ENCODE measurements at regions not wholly inside any gene's neighbourhood (a gene's known extent, or its start where the extent isn't known, plus 50 kb on each side); places are given as distances from the start of the nearest gene placed in this dataset.
A peak's percentile ranks its signal among the peaks of the same experiment; 100 is the strongest.

GRCh38 chr3:30263238-30263924, 343.0 kb upstream of the TGFBR2 start:
- no TSS peak for BruUV-seq (replicated peaks)
- H2BK120ac ChIP-seq (ENCODE audit: low read depth, low read length), result peak overlapping the region; percentile 70; the same call in 1 of the 2 replicates
- H2AFZ ChIP-seq (replicated peaks; ENCODE audit: low read length, poor library complexity), result peak overlapping the region; percentile 87
- H4K91ac ChIP-seq (ENCODE audit: insufficient read depth, low read depth, low read length), result peak overlapping the region; percentile 41; the same call in 1 of the 2 replicates
- ChIA-PET CTCF (no interaction called here), POLR2A (ENCODE audit: unreplicated experiment) (no interaction called here)
- no peaks in the 10 kb centered on the region for H4K20me1 ChIP-seq (ENCODE audit: insufficient read depth, low read length)
- TF ChIP-seq NFE2L2 (IDR thresholded peaks at IDR 0.05; ENCODE audit: low read depth, low read length) (no peak), USF2 (IDR thresholded peaks at IDR 0.05; ENCODE audit: low read depth, low read length) (no peak), RFX5 (IDR thresholded peaks at IDR 0.05; ENCODE audit: low read depth, low read length) (no peak), MAFK (IDR thresholded peaks at IDR 0.05; ENCODE audit: low read depth, low read length) (no peak), MAZ (IDR thresholded peaks at IDR 0.05; ENCODE audit: borderline replicate concordance, low read depth, low read length) (no peak), SMC3 (IDR thresholded peaks at IDR 0.05; ENCODE audit: low read depth, low read length) (no peak), CTCF (conservative IDR thresholded peaks at IDR 0.05; ENCODE audit: low read depth, low read length) (no peak), POLR2A (IDR thresholded peaks at IDR 0.05; ENCODE audit: low read depth, low read length) (no peak), ELK1 (IDR thresholded peaks at IDR 0.05; ENCODE audit: borderline replicate concordance, low read depth, low read length) (no peak), MXI1 (IDR thresholded peaks at IDR 0.05; ENCODE audit: borderline replicate concordance, low read depth, low read length) (no peak)
- WGBS, 2 experiments (ENCODE audit: extremely low coverage in 2 of 2, insufficient read length in 1 of 2), result 90% methylated on average over 3 of the region's 5 CpGs; no CpG with 5 or more reads in 1 of the 2 experiments
- H3K9me1 ChIP-seq (ENCODE audit: insufficient read depth, low read length), result peaks cover 4% of the 10 kb centered on the region; the same call in 1 of the 2 replicates
- no peaks in the 10 kb centered on the region for H3K27me3 ChIP-seq (ENCODE audit: control insufficient read depth, insufficient read depth, low read length)
- H3K4me2 ChIP-seq (ENCODE audit: low read depth, low read length), result no peak overlapping the region
- no peak overlapping the region for H3K23ac ChIP-seq (ENCODE audit: low read depth, low read length)
- DNase-seq, result no peak
- 0 out of 2 replicates have a peak, but pooled peaks cover 2% of the 10 kb centered on the region for H3K9me3 ChIP-seq (ENCODE audit: control insufficient read depth, insufficient read depth, low read length)
- H3K14ac ChIP-seq (replicated peaks; ENCODE audit: low read depth, low read length), result no peak overlapping the region
- no peaks in the 10 kb centered on the region for H3K79me1 ChIP-seq (ENCODE audit: low read depth in 1 of 2, low read length in 2 of 2)
- no peak overlapping the region for H3K27ac ChIP-seq (ENCODE audit: insufficient read depth, low read length)
- H3K4me1 ChIP-seq (ENCODE audit: control insufficient read depth, insufficient read depth, low read length), result peaks cover 18% of the 10 kb centered on the region
- peak overlapping the region; percentile 0 for H2AK9ac ChIP-seq (replicated peaks; ENCODE audit: low read depth, low read length, poor library complexity)
- H3K4ac ChIP-seq (ENCODE audit: low read depth, low read length), result peak overlapping the region; percentile 83; the same call in 1 of the 2 replicates
- H2BK20ac ChIP-seq (ENCODE audit: low read depth, low read length), result peak overlapping the region; percentile 77; the same call in 1 of the 2 replicates
- peak; percentile 43 for ATAC-seq (ENCODE audit: low read depth)
- intact Hi-C loops (cut with micrococcal nuclease), result no loop called here
- H4K8ac ChIP-seq (ENCODE audit: low read depth in 2 of 2, low read length in 2 of 2), result peak overlapping the region in 1 of 2 experiments; percentile 83; a peak in 2 of 4 replicates
- in situ Hi-C loops (cut with MboI; ENCODE audit: low sequenced_read_pairs), result no loop called here
- H3K4me3 ChIP-seq (ENCODE audit: insufficient read depth, low read depth, low read length), result no peak overlapping the region
- 0 out of 3 replicates have a peak overlapping the region, but pooled peaks have one; percentile 45 for H2BK15ac ChIP-seq (ENCODE audit: low read depth, low read length)
- no peak overlapping the region for H3K56ac ChIP-seq (ENCODE audit: extremely low read depth, insufficient read depth, low read length)
- no peak overlapping the region for H2BK5ac ChIP-seq (ENCODE audit: low read depth, low read length, poor library complexity, severe bottlenecking)
- dilution Hi-C loops (cut with HindIII; ENCODE audit: low sequenced_read_pairs, unreplicated experiment), result no loop called here
- H3K18ac ChIP-seq (ENCODE audit: low read depth, low read length), result peak overlapping the region; percentile 71
- no peak overlapping the region; the same call in 1 of the 2 replicates for H2AK5ac ChIP-seq (ENCODE audit: low read depth, low read length)
- H3K36me3 ChIP-seq (ENCODE audit: control insufficient read depth, insufficient read depth, low read length), result no peaks in the 10 kb centered on the region
- H4K5ac ChIP-seq (ENCODE audit: low read depth, low read length), result peak overlapping the region; percentile 23
- no peak overlapping the region for H3K9ac ChIP-seq (ENCODE audit: low read depth, low read length)

Measured in IMR-90 (cell line).